NCI-H446 (cell line): ENCODE measurements at regions not wholly inside any gene's neighbourhood (a gene's known extent, or its start where the extent isn't known, plus 50 kb on each side); places are given as distances from the start of the nearest gene placed in this dataset.

Source experiments
- DNase-seq, 2 experiments: peaks; one replicate each; lab custom pipeline; 2025; lab: John Stamatoyannopoulos, UW

- no peak for DNase-seq
These were observed 197.4 kb upstream of the MTPN start for GRCh38 chr7:136174477-136175125.

GRCh38 chr7:136173874-136174273 lies 196.7 kb upstream of the MTPN start:
- DNase-seq, result no peak

- DNase-seq, result no peak
These were observed 194.1 kb upstream of the MTPN start for GRCh38 chr7:136171233-136171632.

GRCh38 chr7:136168821-136169220 lies 191.7 kb upstream of the MTPN start:
- DNase-seq, result no peak

- DNase-seq, result no peak
These were observed 190.8 kb upstream of the MTPN start for GRCh38 chr7:136167991-136168390.

- no peak for DNase-seq
These were observed 189.4 kb upstream of the MTPN start for GRCh38 chr7:136166521-136166920.

- DNase-seq, result no peak
These were observed 186.2 kb upstream of the MTPN start for GRCh38 chr7:136163340-136163801.

GRCh38 chr7:136150311-136150710 lies 173.2 kb upstream of the MTPN start:
- DNase-seq, result no peak

- DNase-seq, result no peak
These were observed 171.8 kb upstream of the MTPN start for GRCh38 chr7:136148920-136149319.

- DNase-seq, result no peak
These were observed 169.8 kb upstream of the MTPN start for GRCh38 chr7:136146925-136147324.

GRCh38 chr7:136144182-136144581 lies 167.0 kb upstream of the MTPN start:
- DNase-seq, result no peak

GRCh38 chr7:136143271-136143670 lies 166.1 kb upstream of the MTPN start:
- no peak for DNase-seq

GRCh38 chr7:136142583-136142982 lies 165.4 kb upstream of the MTPN start:
- no peak for DNase-seq

- DNase-seq, result no peak
These were observed 163.3 kb upstream of the MTPN start for GRCh38 chr7:136140469-136140868.

GRCh38 chr7:136139417-136139816 lies 162.3 kb upstream of the MTPN start:
- DNase-seq, result no peak

- no peak for DNase-seq
These were observed 161.8 kb upstream of the MTPN start for GRCh38 chr7:136138991-136139390.

- DNase-seq, result no peak
These were observed 159.8 kb upstream of the MTPN start for GRCh38 chr7:136136906-136137454.

- peak in 1 of 2 experiments; percentile 2 for DNase-seq
These were observed 157.3 kb upstream of the MTPN start for GRCh38 chr7:136134503-136134902.

GRCh38 chr7:136133551-136133950 lies 156.4 kb upstream of the MTPN start:
- no peak for DNase-seq

- no peak for DNase-seq
These were observed 154.1 kb upstream of the MTPN start for GRCh38 chr7:136131304-136131630.

- DNase-seq, result no peak
These were observed 153.5 kb upstream of the MTPN start for GRCh38 chr7:136130511-136131303.

GRCh38 chr7:136128050-136128449 lies 150.9 kb upstream of the MTPN start:
- DNase-seq, result no peak

GRCh38 chr7:136123352-136123751 lies 146.2 kb upstream of the MTPN start:
- no peak for DNase-seq
